ENCODE measurements at regions not wholly inside any gene's neighbourhood (a gene's known extent, or its start where the extent isn't known, plus 50 kb on each side); places are given as distances from the start of the nearest gene placed in this dataset.

GRCh38 chr14:44283836-44284235, 223.2 kb downstream of the FSCB start:
- no peak for TF ChIP-seq POLR2A (IDR thresholded peaks at IDR 0.05)
- TF ChIP-seq CTCF (IDR thresholded peaks at IDR 0.05): no peak

Measured in thyroid gland (tissue), 4 donors.